GM10266 (cell line): ENCODE measurements at regions not wholly inside any gene's neighbourhood (a gene's known extent, or its start where the extent isn't known, plus 50 kb on each side); places are given as distances from the start of the nearest gene placed in this dataset.

ENCODE experiments used
- DNase-seq: peaks from one replicate; pipeline ENCODE4 v3.0.0; 2012; ENCODE audit errors: extremely low spot score
- CTCF ChIP-seq: IDR thresholded peaks from 2 replicates; pipeline ENCODE4 v1.5.1; 2012; ENCODE audit warnings: mild to moderate bottlenecking, low read depth; ENCODE audit not compliant: control insufficient read depth, insufficient read depth; ENCODE audit errors: missing control alignments

GRCh38 chr9:117473293-117473692 is 58.4 kb upstream of the ASTN2 start:
- no peak for TF ChIP-seq CTCF

DNA sequence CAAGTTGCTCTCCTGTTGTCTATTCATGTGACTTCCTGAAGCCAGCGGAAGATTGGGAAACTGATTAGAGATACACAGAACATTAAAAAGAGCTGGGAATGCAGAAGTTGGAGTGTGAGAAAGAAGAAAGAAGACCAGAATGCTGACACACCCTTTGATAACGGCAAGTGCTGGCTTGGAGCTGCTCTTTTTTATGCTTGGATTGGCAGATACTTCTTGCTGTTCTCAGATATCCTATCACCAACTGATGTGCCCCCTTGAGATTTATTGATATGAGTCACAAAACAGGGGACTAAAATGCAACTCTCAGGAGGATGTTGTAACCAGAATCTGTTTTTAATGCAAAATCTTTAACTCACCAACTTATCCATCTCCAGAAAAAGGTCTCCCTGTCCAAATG is 56.0 kb upstream of the ASTN2 start:
- DNase-seq = no peak
- no peak for TF ChIP-seq CTCF

More at GRCh38 chr9:117473293-117473692, 58.4 kb upstream of the ASTN2 start:
- DNase-seq = no peak

DNA sequence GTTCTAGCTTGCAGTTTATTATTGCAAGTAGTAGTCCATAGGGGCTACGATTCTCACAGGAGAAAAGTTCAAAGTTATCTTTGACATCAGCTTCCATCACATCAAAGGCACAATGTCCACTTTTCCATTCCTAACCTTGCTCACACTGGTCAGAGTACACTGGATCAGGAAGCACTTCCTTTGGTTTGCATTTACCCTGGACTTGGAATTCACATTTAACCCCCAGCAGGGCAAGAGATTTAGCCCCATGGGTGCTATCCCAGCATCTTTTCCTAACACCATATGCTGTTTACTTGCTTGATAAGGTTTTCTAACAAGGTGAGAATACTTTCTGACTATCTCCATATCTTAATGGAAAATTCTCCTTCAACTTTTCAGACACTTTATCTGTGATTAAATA is 55.6 kb upstream of the ASTN2 start:
- no peak for DNase-seq
- TF ChIP-seq CTCF = no peak

GRCh38 chr9:117466111-117466510 is 51.3 kb upstream of the ASTN2 start:
- DNase-seq = no peak
- TF ChIP-seq CTCF = no peak

DNA sequence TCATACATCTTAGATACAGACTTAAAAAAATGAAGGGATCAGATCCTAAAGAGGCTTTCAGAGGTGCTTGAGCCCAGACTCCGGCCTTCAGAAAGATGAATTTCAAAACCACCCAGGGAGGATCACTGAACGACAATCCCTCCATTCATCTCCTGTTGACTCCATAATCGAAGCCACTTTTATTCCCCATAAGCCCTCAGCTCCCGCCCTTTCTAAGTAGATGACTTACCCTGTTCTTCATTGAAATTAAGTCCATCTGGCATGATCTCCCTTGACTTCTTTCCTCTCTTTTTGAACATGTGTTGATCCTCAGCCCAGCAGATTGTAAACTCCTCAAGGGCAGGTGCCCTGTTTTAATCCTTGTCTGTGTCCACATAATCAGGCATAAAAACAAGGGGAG is 50.8 kb upstream of the ASTN2 start:
- DNase-seq = no peak
- TF ChIP-seq CTCF = no peak

- no peak for DNase-seq
- TF ChIP-seq CTCF = no peak
Measured at GRCh38 chr9:117464941-117465616, 50.2 kb upstream of the ASTN2 start.
